Chondrocyte (in vitro differentiated cells): ENCODE measurements at regions not wholly inside any gene's neighbourhood (a gene's known extent, or its start where the extent isn't known, plus 50 kb on each side); places are given as distances from the start of the nearest gene placed in this dataset.

Source experiments
- DNase-seq: peaks from one replicate; pipeline ENCODE4 v3.0.0; 2021; ENCODE audit warnings: mixed read lengths, low spot score
- H3K27ac Mint-ChIP-seq: one replicate; pipeline ENCODE4 v1.8.0; 2021; ENCODE audit warnings: mild to moderate bottlenecking, moderate library complexity, mixed read lengths; ENCODE audit not compliant: unreplicated experiment
- H3K27me3 Mint-ChIP-seq: 2 replicates; pipeline ENCODE4 v1.8.0; 2021; ENCODE audit warnings: low read depth, mixed read lengths
- H3K36me3 Mint-ChIP-seq: 2 replicates; pipeline ENCODE4 v1.8.0; 2021; ENCODE audit warnings: low read depth, mixed read lengths
- H3K4me1 Mint-ChIP-seq: 2 replicates; pipeline ENCODE4 v1.8.0; 2021; ENCODE audit warnings: low read depth, mild to moderate bottlenecking, mixed read lengths
- H3K4me3 Mint-ChIP-seq: one replicate; pipeline ENCODE4 v1.8.0; 2021; ENCODE audit warnings: mild to moderate bottlenecking, moderate library complexity, mixed read lengths; ENCODE audit not compliant: unreplicated experiment
- H3K9me3 Mint-ChIP-seq: 2 replicates; pipeline ENCODE4 v1.8.0; 2021; ENCODE audit warnings: low read depth, mixed read lengths
- TF ChIP-seq, protein P1 (sequence below): fragments of 200-600 bp; sonication (generic); IDR thresholded peaks from 2 replicates; pipeline ENCODE4 v1.5.0; 2021; ENCODE audit warnings: antibody characterized with exemption, mild to moderate bottlenecking, moderate library complexity

DNA sequence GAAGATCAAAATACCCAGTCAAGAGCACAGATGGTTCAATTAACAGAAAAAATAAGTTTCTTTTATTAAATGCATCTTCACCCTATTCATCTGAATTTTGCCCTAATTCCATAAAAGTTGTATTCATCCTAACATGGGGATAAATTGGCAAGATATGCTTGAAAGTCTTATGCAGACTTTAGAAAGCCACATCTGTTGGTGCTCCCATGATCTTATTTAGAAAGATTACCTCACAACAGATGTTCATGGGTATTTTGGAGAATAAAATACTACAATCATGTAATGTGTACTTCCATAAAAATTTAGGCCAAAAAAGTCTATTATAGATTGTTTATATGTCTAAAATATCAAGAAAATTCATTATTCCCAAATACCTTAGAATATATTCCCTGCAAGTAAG is 510.3 kb downstream of the TECRL start:
- no peak for DNase-seq
- TF ChIP-seq, protein P1, sequence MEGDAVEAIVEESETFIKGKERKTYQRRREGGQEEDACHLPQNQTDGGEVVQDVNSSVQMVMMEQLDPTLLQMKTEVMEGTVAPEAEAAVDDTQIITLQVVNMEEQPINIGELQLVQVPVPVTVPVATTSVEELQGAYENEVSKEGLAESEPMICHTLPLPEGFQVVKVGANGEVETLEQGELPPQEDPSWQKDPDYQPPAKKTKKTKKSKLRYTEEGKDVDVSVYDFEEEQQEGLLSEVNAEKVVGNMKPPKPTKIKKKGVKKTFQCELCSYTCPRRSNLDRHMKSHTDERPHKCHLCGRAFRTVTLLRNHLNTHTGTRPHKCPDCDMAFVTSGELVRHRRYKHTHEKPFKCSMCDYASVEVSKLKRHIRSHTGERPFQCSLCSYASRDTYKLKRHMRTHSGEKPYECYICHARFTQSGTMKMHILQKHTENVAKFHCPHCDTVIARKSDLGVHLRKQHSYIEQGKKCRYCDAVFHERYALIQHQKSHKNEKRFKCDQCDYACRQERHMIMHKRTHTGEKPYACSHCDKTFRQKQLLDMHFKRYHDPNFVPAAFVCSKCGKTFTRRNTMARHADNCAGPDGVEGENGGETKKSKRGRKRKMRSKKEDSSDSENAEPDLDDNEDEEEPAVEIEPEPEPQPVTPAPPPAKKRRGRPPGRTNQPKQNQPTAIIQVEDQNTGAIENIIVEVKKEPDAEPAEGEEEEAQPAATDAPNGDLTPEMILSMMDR, result no peak
- Mint-ChIP-seq H3K27me3 (peaks cover 4% of the 10 kb centered on the region), H3K27ac (no peak overlapping the region), H3K36me3 (no peaks in the 10 kb centered on the region), H3K4me1 (no peaks in the 10 kb centered on the region), H3K9me3 (no peaks in the 10 kb centered on the region), H3K4me3 (no peak overlapping the region)

GRCh38 chr4:63894161-63894560 is 515.1 kb downstream of the TECRL start:
- Mint-ChIP-seq H3K27me3 (peaks cover 1% of the 10 kb centered on the region), H3K27ac (no peak overlapping the region)

GRCh38 chr4:63869370-63869769 is 539.9 kb downstream of the TECRL start:
- Mint-ChIP-seq H3K9me3 (no peaks in the 10 kb centered on the region), H3K27me3 (peaks cover 1% of the 10 kb centered on the region), H3K36me3 (no peaks in the 10 kb centered on the region), H3K4me1 (no peaks in the 10 kb centered on the region), H3K4me3 (no peak overlapping the region), H3K27ac (no peak overlapping the region)
- DNase-seq, result no peak
- TF ChIP-seq, protein P1, result no peak

More at GRCh38 chr4:63894161-63894560, 515.1 kb downstream of the TECRL start:
- Mint-ChIP-seq H3K36me3 (no peaks in the 10 kb centered on the region), H3K4me3 (no peak overlapping the region), H3K4me1 (no peaks in the 10 kb centered on the region), H3K9me3 (no peaks in the 10 kb centered on the region)
- TF ChIP-seq, protein P1, result no peak
- DNase-seq, result no peak

DNA sequence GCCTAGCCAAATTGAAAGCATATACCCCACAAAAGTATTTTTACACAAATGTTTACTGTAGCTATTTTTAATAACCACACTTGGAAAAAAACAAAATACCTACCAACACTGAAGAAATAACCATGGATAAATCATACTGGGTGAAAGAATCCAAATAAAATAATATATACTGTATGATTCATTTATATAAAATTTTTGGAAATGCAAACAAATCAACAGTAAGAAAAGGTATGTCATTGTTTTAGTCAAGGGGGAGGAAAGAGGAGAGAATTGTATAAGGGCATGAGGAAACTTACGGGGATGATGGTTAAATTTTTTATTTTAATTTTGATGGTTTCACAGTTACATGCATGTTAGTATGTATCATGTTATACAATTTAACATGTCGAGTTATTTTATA is 557.8 kb downstream of the TECRL start:
- H3K4me1 Mint-ChIP-seq, result no peaks in the 10 kb centered on the region
- H3K4me3 Mint-ChIP-seq, result no peak overlapping the region
- no peak overlapping the region for H3K27ac Mint-ChIP-seq
- TF ChIP-seq, protein P1, result no peak
- H3K36me3 Mint-ChIP-seq, result no peaks in the 10 kb centered on the region
- H3K27me3 Mint-ChIP-seq, result no peaks in the 10 kb centered on the region
- no peaks in the 10 kb centered on the region for H3K9me3 Mint-ChIP-seq
- no peak for DNase-seq

GRCh38 chr4:63841266-63841665 is 568.0 kb downstream of the TECRL start:
- H3K27ac Mint-ChIP-seq, result no peak overlapping the region
- TF ChIP-seq, protein P1, result no peak
- DNase-seq, result no peak
- H3K9me3 Mint-ChIP-seq, result no peaks in the 10 kb centered on the region
- no peaks in the 10 kb centered on the region for H3K27me3 Mint-ChIP-seq
- no peaks in the 10 kb centered on the region for H3K4me1 Mint-ChIP-seq
- no peak overlapping the region for H3K4me3 Mint-ChIP-seq
- H3K36me3 Mint-ChIP-seq, result no peaks in the 10 kb centered on the region
